BJ (cell line): ENCODE measurements at regions not wholly inside any gene's neighbourhood (a gene's known extent, or its start where the extent isn't known, plus 50 kb on each side); places are given as distances from the start of the nearest gene placed in this dataset.

Experiments
- CTCF ChIA-PET: fragments of 350-600 bp; formaldehyde crosslinking; extraction: SDS; loops from one replicate; lab custom pipeline; 2021; ENCODE audit warnings: antibody characterized with exemption, inconsistent platforms; lab: Yijun Ruan, JAX
- POLR2A ChIA-PET: fragments of 300-600 bp; sonication (Branson Sonifier 250); formaldehyde crosslinking; extraction: SDS; loops from one replicate; lab custom pipeline; 2021; ENCODE audit warnings: antibody characterized with exemption; lab: Charles Lee
- DNase-seq: peaks from one replicate; pipeline ENCODE4 v3.0.0-alpha.2; 2011; ENCODE audit warnings: low read depth
- H3K27me3 ChIP-seq: 2 replicates; pipeline ENCODE4 v1.6.0; 2011; ENCODE audit warnings: low read length; ENCODE audit not compliant: control insufficient read depth, insufficient read depth
- H3K36me3 ChIP-seq: 2 replicates; pipeline ENCODE4 v1.5.1; 2011; ENCODE audit warnings: low read length; ENCODE audit not compliant: control insufficient read depth, insufficient read depth
- H3K4me3 ChIP-seq: 2 replicates; pipeline ENCODE4 v1.5.1; 2011; ENCODE audit warnings: low read depth, mild to moderate bottlenecking, control low read depth, low read length
- TF ChIP-seq, protein P1 (sequence below): IDR thresholded peaks from 2 replicates; pipeline ENCODE4 v1.5.1; 2011; ENCODE audit warnings: low read depth, mild to moderate bottlenecking, control low read depth, inconsistent platforms, low read length, moderate library complexity; ENCODE audit not compliant: insufficient read depth

GRCh38 chrX:134732152-134732551 lies 64.9 kb downstream of the PABIR2 start:
- TF ChIP-seq, protein P1, sequence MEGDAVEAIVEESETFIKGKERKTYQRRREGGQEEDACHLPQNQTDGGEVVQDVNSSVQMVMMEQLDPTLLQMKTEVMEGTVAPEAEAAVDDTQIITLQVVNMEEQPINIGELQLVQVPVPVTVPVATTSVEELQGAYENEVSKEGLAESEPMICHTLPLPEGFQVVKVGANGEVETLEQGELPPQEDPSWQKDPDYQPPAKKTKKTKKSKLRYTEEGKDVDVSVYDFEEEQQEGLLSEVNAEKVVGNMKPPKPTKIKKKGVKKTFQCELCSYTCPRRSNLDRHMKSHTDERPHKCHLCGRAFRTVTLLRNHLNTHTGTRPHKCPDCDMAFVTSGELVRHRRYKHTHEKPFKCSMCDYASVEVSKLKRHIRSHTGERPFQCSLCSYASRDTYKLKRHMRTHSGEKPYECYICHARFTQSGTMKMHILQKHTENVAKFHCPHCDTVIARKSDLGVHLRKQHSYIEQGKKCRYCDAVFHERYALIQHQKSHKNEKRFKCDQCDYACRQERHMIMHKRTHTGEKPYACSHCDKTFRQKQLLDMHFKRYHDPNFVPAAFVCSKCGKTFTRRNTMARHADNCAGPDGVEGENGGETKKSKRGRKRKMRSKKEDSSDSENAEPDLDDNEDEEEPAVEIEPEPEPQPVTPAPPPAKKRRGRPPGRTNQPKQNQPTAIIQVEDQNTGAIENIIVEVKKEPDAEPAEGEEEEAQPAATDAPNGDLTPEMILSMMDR: no peak
- DNase-seq: no peak
- Histone ChIP-seq H3K36me3 (no peaks in the 10 kb centered on the region), H3K4me3 (no peak overlapping the region), H3K27me3 (no peaks in the 10 kb centered on the region)
- ChIA-PET CTCF (interaction anchor here (0.9 to 1.4 kb wide), 2 partner anchors 12 to 248 kb away, joined by 3 read pairs; no protein-coding TSS in a partner anchor), POLR2A (no interaction called here)

GRCh38 chrX:134727363-134727762 lies 69.1 kb upstream of the PLAC1 start:
- H3K27me3 ChIP-seq: no peaks in the 10 kb centered on the region
- DNase-seq: no peak
- TF ChIP-seq, protein P1: no peak
- H3K36me3 ChIP-seq: no peaks in the 10 kb centered on the region
- ChIA-PET CTCF (no interaction called here), POLR2A (no interaction called here)
- H3K4me3 ChIP-seq: no peak overlapping the region

DNA sequence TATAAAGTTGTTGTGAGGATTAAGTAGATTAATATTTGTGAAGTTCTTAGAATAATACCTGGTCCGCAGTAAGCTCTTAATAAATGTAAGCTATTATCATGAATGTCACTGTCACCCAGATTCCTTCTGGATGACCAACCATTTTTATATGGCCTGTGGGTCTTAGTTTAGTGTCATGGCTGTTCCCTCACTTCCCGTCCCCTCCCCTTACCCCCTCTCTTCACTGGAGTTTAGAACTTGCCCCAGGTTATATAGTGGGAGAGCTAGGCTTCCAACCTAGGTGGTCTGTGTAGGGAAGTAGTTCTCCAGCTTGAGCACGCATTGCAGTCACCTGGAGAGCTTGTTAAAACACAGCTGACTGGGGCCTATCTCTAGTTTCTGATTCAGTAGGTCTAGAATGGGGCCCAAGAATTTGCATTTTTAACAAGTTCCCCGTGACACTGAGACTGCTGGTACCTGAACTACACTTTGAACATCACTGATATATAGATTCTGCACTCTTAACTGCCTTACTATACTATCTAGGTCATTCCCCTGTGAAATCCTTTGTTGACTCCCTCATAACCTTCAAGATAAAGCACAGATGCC lies 66.9 kb upstream of the PLAC1 start:
- TF ChIP-seq, protein P1: no peak
- H3K27me3 ChIP-seq: no peaks in the 10 kb centered on the region
- no peak overlapping the region for H3K4me3 ChIP-seq
- ChIA-PET POLR2A (no interaction called here), CTCF (interaction anchor here (1.2 kb wide), 1 partner anchor 28 kb away, joined by 3 read pairs; no protein-coding TSS in a partner anchor)
- DNase-seq: no peak
- no peaks in the 10 kb centered on the region for H3K36me3 ChIP-seq

GRCh38 chrX:134721766-134722532 lies 63.7 kb upstream of the PLAC1 start:
- H3K27me3 ChIP-seq: no peaks in the 10 kb centered on the region
- H3K36me3 ChIP-seq: no peaks in the 10 kb centered on the region
- TF ChIP-seq, protein P1: no peak
- no peak for DNase-seq
- CTCF ChIA-PET: interaction anchor here (1.6 kb wide), 1 partner anchor 118 kb away, joined by 3 read pairs; no protein-coding TSS in a partner anchor
- H3K4me3 ChIP-seq: no peak overlapping the region
- POLR2A ChIA-PET: interaction anchor here (0.6 kb wide), 1 partner anchor 29 kb away, joined by 3 read pairs; no protein-coding TSS in a partner anchor

GRCh38 chrX:134718966-134719317 lies 60.7 kb upstream of the PLAC1 start:
- Histone ChIP-seq H3K27me3 (no peaks in the 10 kb centered on the region), H3K4me3 (no peak overlapping the region), H3K36me3 (no peaks in the 10 kb centered on the region)
- POLR2A ChIA-PET: no interaction called here
- CTCF ChIA-PET: no interaction called here
- no peak for DNase-seq
- TF ChIP-seq, protein P1: no peak
